ENCODE measurements at regions not wholly inside any gene's neighbourhood (a gene's known extent, or its start where the extent isn't known, plus 50 kb on each side); places are given as distances from the start of the nearest gene placed in this dataset.

- no peaks in the 10 kb centered on the region for H3K27me3 ChIP-seq (ENCODE audit: control insufficient read depth, insufficient read depth, low read length)
- peaks cover 19 to 35% of the 10 kb centered on the region in 2 donors for H3K27me3 Mint-ChIP-seq (ENCODE audit: low read depth in 2 of 2)
- intact Hi-C loops (cut with micrococcal nuclease), result no loop called here
- no peak for TF ChIP-seq CTCF (IDR thresholded peaks at IDR 0.05)
- H3K4me1 ChIP-seq (ENCODE audit: control insufficient read depth, insufficient read depth, low read length), result no peaks in the 10 kb centered on the region
- 94% methylated on average over 7 of the region's 10 CpGs for WGBS (ENCODE audit: insufficient coverage)
- ATAC-seq (no peak), DNase-seq (no peak)
- no peak overlapping the region for H3K27ac Mint-ChIP-seq
- H3K9me3 ChIP-seq (ENCODE audit: control insufficient read depth, insufficient read depth, low read length), result no peaks in the 10 kb centered on the region
- H3K4me3 Mint-ChIP-seq, result no peak overlapping the region
- no peak overlapping the region for H3K27ac ChIP-seq (ENCODE audit: low read length)
- H3K36me3 Mint-ChIP-seq, result no peaks in the 10 kb centered on the region
- no peaks in the 10 kb centered on the region for H3K36me3 ChIP-seq (ENCODE audit: control insufficient read depth, insufficient read depth, low read length)
- no peaks in the 10 kb centered on the region for H3K4me1 Mint-ChIP-seq
- H3K4me3 ChIP-seq (ENCODE audit: low read length), result no peak overlapping the region
- no peaks in the 10 kb centered on the region for H3K9me3 Mint-ChIP-seq
These were observed 268.6 kb downstream of the SETD4 start for GRCh38 chr21:35791541-35792325.

GRCh38 chr21:35783721-35784120 lies 276.6 kb downstream of the SETD4 start:
- Mint-ChIP-seq H3K4me3 (no peak overlapping the region), H3K4me1 (no peaks in the 10 kb centered on the region), H3K9me3 (no peaks in the 10 kb centered on the region), H3K36me3 (no peaks in the 10 kb centered on the region), H3K27ac (no peak overlapping the region), H3K27me3 (ENCODE audit: low read depth in 2 of 2) (peaks cover 14 to 36% of the 10 kb centered on the region in 2 donors)
- intact Hi-C loops (cut with micrococcal nuclease), result no loop called here
- ATAC-seq (no peak), DNase-seq (no peak)
- H3K4me3 ChIP-seq (ENCODE audit: low read length), result no peak overlapping the region
- H3K9me3 ChIP-seq (ENCODE audit: control insufficient read depth, insufficient read depth, low read length), result no peaks in the 10 kb centered on the region
- no peak for TF ChIP-seq CTCF (IDR thresholded peaks at IDR 0.05)
- H3K27me3 ChIP-seq (ENCODE audit: control insufficient read depth, insufficient read depth, low read length), result peaks cover 5% of the 10 kb centered on the region
- no peaks in the 10 kb centered on the region for H3K4me1 ChIP-seq (ENCODE audit: control insufficient read depth, insufficient read depth, low read length)
- no peaks in the 10 kb centered on the region for H3K36me3 ChIP-seq (ENCODE audit: control insufficient read depth, insufficient read depth, low read length)
- H3K27ac ChIP-seq (ENCODE audit: low read length), result no peak overlapping the region

GRCh38 chr21:35782667-35783066 lies 277.7 kb downstream of the SETD4 start:
- no peak overlapping the region for H3K4me3 ChIP-seq (ENCODE audit: low read length)
- H3K9me3 Mint-ChIP-seq, result no peaks in the 10 kb centered on the region
- no peaks in the 10 kb centered on the region for H3K9me3 ChIP-seq (ENCODE audit: control insufficient read depth, insufficient read depth, low read length)
- peaks cover 14 to 42% of the 10 kb centered on the region in 2 donors for H3K27me3 Mint-ChIP-seq (ENCODE audit: low read depth in 2 of 2)
- H3K4me1 Mint-ChIP-seq, result no peaks in the 10 kb centered on the region
- no peaks in the 10 kb centered on the region for H3K36me3 Mint-ChIP-seq
- intact Hi-C loops (cut with micrococcal nuclease), result no loop called here
- H3K4me3 Mint-ChIP-seq, result no peak overlapping the region
- TF ChIP-seq CTCF (IDR thresholded peaks at IDR 0.05), result no peak
- H3K27ac ChIP-seq (ENCODE audit: low read length), result no peak overlapping the region
- ATAC-seq (no peak), DNase-seq (no peak)
- H3K27ac Mint-ChIP-seq, result no peak overlapping the region
- no peaks in the 10 kb centered on the region for H3K4me1 ChIP-seq (ENCODE audit: control insufficient read depth, insufficient read depth, low read length)
- peaks cover 5% of the 10 kb centered on the region for H3K27me3 ChIP-seq (ENCODE audit: control insufficient read depth, insufficient read depth, low read length)
- no peaks in the 10 kb centered on the region for H3K36me3 ChIP-seq (ENCODE audit: control insufficient read depth, insufficient read depth, low read length)

GRCh38 chr21:35780983-35781382 lies 279.3 kb downstream of the SETD4 start:
- ATAC-seq (no peak), DNase-seq (no peak)
- intact Hi-C loops (cut with micrococcal nuclease), result no loop called here
- H3K9me3 Mint-ChIP-seq, result no peaks in the 10 kb centered on the region
- 76% methylated on average over 4 of the region's 4 CpGs for WGBS (ENCODE audit: insufficient coverage)
- no peak overlapping the region for H3K27ac ChIP-seq (ENCODE audit: low read length)
- peaks cover 4% of the 10 kb centered on the region for H3K27me3 ChIP-seq (ENCODE audit: control insufficient read depth, insufficient read depth, low read length)
- H3K4me3 ChIP-seq (ENCODE audit: low read length), result no peak overlapping the region
- TF ChIP-seq CTCF (IDR thresholded peaks at IDR 0.05), result no peak
- no peak overlapping the region for H3K27ac Mint-ChIP-seq
- H3K9me3 ChIP-seq (ENCODE audit: control insufficient read depth, insufficient read depth, low read length), result no peaks in the 10 kb centered on the region
- no peaks in the 10 kb centered on the region for H3K36me3 ChIP-seq (ENCODE audit: control insufficient read depth, insufficient read depth, low read length)
- H3K27me3 Mint-ChIP-seq (ENCODE audit: low read depth in 2 of 2), result peaks cover 16 to 39% of the 10 kb centered on the region in 2 donors
- H3K4me3 Mint-ChIP-seq, result no peak overlapping the region
- no peaks in the 10 kb centered on the region for H3K4me1 ChIP-seq (ENCODE audit: control insufficient read depth, insufficient read depth, low read length)
- H3K4me1 Mint-ChIP-seq, result no peaks in the 10 kb centered on the region
- no peaks in the 10 kb centered on the region for H3K36me3 Mint-ChIP-seq

Data from natural killer cell (primary cell).